GM06990 (cell line): ENCODE measurements at regions not wholly inside any gene's neighbourhood (a gene's known extent, or its start where the extent isn't known, plus 50 kb on each side); places are given as distances from the start of the nearest gene placed in this dataset.

Source experiments
- DNase-seq: peaks from one replicate; pipeline ENCODE4 v3.0.0-alpha.2; 2011; ENCODE audit not compliant: insufficient read length; ENCODE audit errors: extremely low read depth
- H3K27me3 ChIP-seq: replicated peaks from 2 replicates; pipeline ENCODE4 v1.6.0; 2011; ENCODE audit warnings: low read length; ENCODE audit not compliant: control insufficient read depth, insufficient read depth
- H3K36me3 ChIP-seq: 2 replicates; pipeline ENCODE4 v1.5.1; 2011; ENCODE audit warnings: low read length; ENCODE audit not compliant: control insufficient read depth, insufficient read depth
- H3K4me3 ChIP-seq: replicated peaks from 2 replicates; pipeline ENCODE4 v1.5.1; 2011; ENCODE audit warnings: low read depth, mild to moderate bottlenecking, control low read depth, low read length
- CTCF ChIP-seq: IDR thresholded peaks from 2 replicates; pipeline ENCODE4 v1.5.1; 2011; ENCODE audit warnings: low read length, control low read depth, mild to moderate bottlenecking, inconsistent platforms; ENCODE audit not compliant: insufficient read depth, poor library complexity, severe bottlenecking

GRCh38 chr3:74331711-74332110, 282.7 kb downstream of the CNTN3 start:
- no peaks in the 10 kb centered on the region for H3K27me3 ChIP-seq
- TF ChIP-seq CTCF, result no peak
- no peaks in the 10 kb centered on the region for H3K36me3 ChIP-seq
- DNase-seq, result no peak
- H3K4me3 ChIP-seq, result no peak overlapping the region

GRCh38 chr3:74329096-74329495, 285.4 kb downstream of the CNTN3 start:
- H3K36me3 ChIP-seq, result no peaks in the 10 kb centered on the region
- H3K27me3 ChIP-seq, result no peaks in the 10 kb centered on the region
- H3K4me3 ChIP-seq, result no peak overlapping the region
- no peak for TF ChIP-seq CTCF
- DNase-seq, result no peak

DNA sequence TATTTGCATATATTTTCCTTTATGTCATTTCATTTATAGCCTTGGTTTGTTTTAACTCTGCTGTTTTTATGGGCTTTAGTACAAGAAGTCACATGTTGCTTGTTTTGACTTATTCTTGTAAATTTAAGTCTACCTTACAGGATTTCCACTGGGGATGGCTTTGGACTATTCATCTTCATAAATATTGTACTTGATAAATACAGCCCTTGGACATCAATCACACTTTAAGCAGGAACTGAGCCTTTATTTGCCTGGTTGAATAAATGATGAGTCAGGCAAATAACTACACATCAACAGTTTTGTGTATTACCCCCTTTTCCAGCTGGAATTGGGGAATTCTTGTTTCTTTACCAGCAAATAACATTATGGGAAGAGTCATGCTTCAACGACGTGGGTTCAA, 286.0 kb downstream of the CNTN3 start:
- Histone ChIP-seq H3K27me3 (no peaks in the 10 kb centered on the region), H3K4me3 (no peak overlapping the region), H3K36me3 (no peaks in the 10 kb centered on the region)
- DNase-seq, result no peak
- no peak for TF ChIP-seq CTCF

- no peaks in the 10 kb centered on the region for H3K27me3 ChIP-seq
- no peak for DNase-seq
- no peak for TF ChIP-seq CTCF
- no peaks in the 10 kb centered on the region for H3K36me3 ChIP-seq
- no peak overlapping the region for H3K4me3 ChIP-seq
These were observed 299.2 kb downstream of the CNTN3 start for GRCh38 chr3:74315291-74315690.

GRCh38 chr3:74314696-74315095, 299.8 kb downstream of the CNTN3 start:
- no peak for TF ChIP-seq CTCF
- Histone ChIP-seq H3K27me3 (no peaks in the 10 kb centered on the region), H3K36me3 (no peaks in the 10 kb centered on the region), H3K4me3 (no peak overlapping the region)
- no peak for DNase-seq

DNA sequence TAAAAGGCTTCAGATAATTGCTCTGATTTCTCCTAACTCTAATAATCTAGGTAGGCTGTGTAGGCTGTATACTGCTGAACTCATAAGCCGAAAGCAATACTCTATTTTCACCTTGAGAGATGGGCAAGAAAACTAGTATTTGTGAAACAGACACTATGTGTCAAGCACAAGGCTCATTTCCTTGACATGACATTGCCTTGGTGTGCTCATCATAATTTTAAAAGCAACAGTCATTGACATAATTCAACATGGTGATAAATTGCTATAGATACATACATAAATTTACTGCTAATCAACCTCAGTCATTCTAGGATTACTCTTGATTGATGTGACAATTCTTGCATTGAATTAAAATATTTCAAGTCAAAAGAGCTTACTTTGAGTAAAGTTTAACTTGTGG, 304.7 kb downstream of the CNTN3 start:
- H3K4me3 ChIP-seq, result no peak overlapping the region
- no peaks in the 10 kb centered on the region for H3K36me3 ChIP-seq
- no peak for TF ChIP-seq CTCF
- H3K27me3 ChIP-seq, result no peaks in the 10 kb centered on the region
- DNase-seq, result no peak
